ENCODE measurements at regions not wholly inside any gene's neighbourhood (a gene's known extent, or its start where the extent isn't known, plus 50 kb on each side); places are given as distances from the start of the nearest gene placed in this dataset.

- TF ChIP-seq, protein P1, sequence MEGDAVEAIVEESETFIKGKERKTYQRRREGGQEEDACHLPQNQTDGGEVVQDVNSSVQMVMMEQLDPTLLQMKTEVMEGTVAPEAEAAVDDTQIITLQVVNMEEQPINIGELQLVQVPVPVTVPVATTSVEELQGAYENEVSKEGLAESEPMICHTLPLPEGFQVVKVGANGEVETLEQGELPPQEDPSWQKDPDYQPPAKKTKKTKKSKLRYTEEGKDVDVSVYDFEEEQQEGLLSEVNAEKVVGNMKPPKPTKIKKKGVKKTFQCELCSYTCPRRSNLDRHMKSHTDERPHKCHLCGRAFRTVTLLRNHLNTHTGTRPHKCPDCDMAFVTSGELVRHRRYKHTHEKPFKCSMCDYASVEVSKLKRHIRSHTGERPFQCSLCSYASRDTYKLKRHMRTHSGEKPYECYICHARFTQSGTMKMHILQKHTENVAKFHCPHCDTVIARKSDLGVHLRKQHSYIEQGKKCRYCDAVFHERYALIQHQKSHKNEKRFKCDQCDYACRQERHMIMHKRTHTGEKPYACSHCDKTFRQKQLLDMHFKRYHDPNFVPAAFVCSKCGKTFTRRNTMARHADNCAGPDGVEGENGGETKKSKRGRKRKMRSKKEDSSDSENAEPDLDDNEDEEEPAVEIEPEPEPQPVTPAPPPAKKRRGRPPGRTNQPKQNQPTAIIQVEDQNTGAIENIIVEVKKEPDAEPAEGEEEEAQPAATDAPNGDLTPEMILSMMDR (IDR thresholded peaks at IDR 0.05): no peak
- TF ChIP-seq EP300 (IDR thresholded peaks at IDR 0.05) (no peak), POLR2A (IDR thresholded peaks at IDR 0.05) (no peak), POLR2AphosphoS5 (IDR thresholded peaks at IDR 0.05) (no peak)
Observed at GRCh38 chr1:195141294-195141693, 1466.9 kb downstream of the KCNT2 start.
